GM12878 (cell line): ENCODE measurements at regions not wholly inside any gene's neighbourhood (a gene's known extent, or its start where the extent isn't known, plus 50 kb on each side); places are given as distances from the start of the nearest gene placed in this dataset.

Experiments used
- ATAC-seq: fragments of 200-7000 bp; cut with Tn5 transposase; 3 replicates; pipeline ENCODE4 v1.9.1; 2020; ENCODE audit warnings: mild to moderate bottlenecking, moderate library complexity
- BruUV-seq: library from RNA; stranded (reverse); fragments of 400-500 nt; replicated peaks from 2 replicates; lab custom pipeline; 2021; lab: Mats Ljungman, UMichigan
- CTCF ChIA-PET: fragments of 300-600 bp; sonication (Branson Sonifier 250); formaldehyde crosslinking; extraction: SDS; loops from one replicate; lab custom pipeline; 2021; ENCODE audit warnings: inconsistent platforms; lab: Yijun Ruan, JAX
- POLR2A ChIA-PET: fragments of 350-600 bp; formaldehyde crosslinking; extraction: SDS; loops from one replicate; lab custom pipeline; 2021; ENCODE audit warnings: inconsistent platforms; lab: Charles Lee
- RAD21 ChIA-PET: fragments of 300-600 bp; sonication (Branson Sonifier 250); formaldehyde crosslinking; loops from one replicate; lab custom pipeline; 2023; ENCODE audit warnings: antibody characterized with exemption; ENCODE audit not compliant: unreplicated experiment; lab: Charles Lee
- SMC1A ChIA-PET: fragments of 300-600 bp; sonication (Branson Sonifier 250); formaldehyde crosslinking; loops from one replicate; lab custom pipeline; 2023; ENCODE audit not compliant: unreplicated experiment, uncharacterized antibody; lab: Charles Lee
- DNase-seq: peaks from one replicate; pipeline ENCODE4 v3.0.0-alpha.2; 2011; ENCODE audit warnings: low read depth, low spot score
- FAIRE-seq: peaks from 3 replicates; lab custom pipeline; 2011; peaks lifted over from hg19 to GRCh38; lab: Jason Lieb, UNC
- H2AFZ ChIP-seq: 2 replicates; pipeline ENCODE4 v1.6.0; 2011; ENCODE audit warnings: low read depth, low read length, control low read depth; ENCODE audit not compliant: control insufficient read depth
- H3K27ac ChIP-seq: 2 replicates; pipeline ENCODE4 v1.5.1; 2011; ENCODE audit warnings: control low read depth; ENCODE audit not compliant: control insufficient read depth, insufficient read depth
- H3K27me3 ChIP-seq, 2 experiments: replicated peaks in 1 of 2; 2 replicates each; pipeline versions ENCODE4 v1.6.0 to v1.6.1; 2011; ENCODE audit warnings: low read length in 1 of 2; ENCODE audit not compliant: control insufficient read depth in 2 of 2, insufficient read depth in 2 of 2
- H3K36me3 ChIP-seq, 2 experiments: 2 replicates each; pipeline ENCODE4 v1.5.1; 2011; ENCODE audit warnings: low read length in 1 of 2; ENCODE audit not compliant: control insufficient read depth in 2 of 2, insufficient read depth in 2 of 2
- H3K4me1 ChIP-seq: 2 replicates; pipeline ENCODE4 v1.6.1; 2011; ENCODE audit warnings: mild to moderate bottlenecking, low read length, moderate library complexity, mixed read lengths; ENCODE audit not compliant: control insufficient read depth, insufficient read depth
- H3K4me2 ChIP-seq: 2 replicates; pipeline ENCODE4 v1.6.0; 2011; ENCODE audit warnings: control low read depth; ENCODE audit not compliant: control insufficient read depth, insufficient read depth
- H3K4me3 ChIP-seq: fragments of 200-600 bp; sonication (generic); 2 replicates; pipeline ENCODE4 v1.5.1; 2016
- H3K79me2 ChIP-seq: 2 replicates; pipeline ENCODE4 v1.6.0; 2011; ENCODE audit warnings: low read length; ENCODE audit not compliant: control insufficient read depth, insufficient read depth
- H3K9ac ChIP-seq: 2 replicates; pipeline ENCODE4 v1.8.0; 2011; ENCODE audit warnings: low read length, control low read depth, mixed read lengths; ENCODE audit not compliant: control insufficient read depth, insufficient read depth
- H3K9me3 ChIP-seq: replicated peaks from 3 replicates; pipeline ENCODE4 v1.5.1; 2011; ENCODE audit warnings: mild to moderate bottlenecking, low read length; ENCODE audit not compliant: control insufficient read depth, insufficient read depth
- H4K20me1 ChIP-seq: 2 replicates; pipeline ENCODE4 v1.6.0; 2011; ENCODE audit not compliant: control insufficient read depth, insufficient read depth
- BACH1 ChIP-seq: fragments of 450-650 bp; IDR thresholded peaks from 2 replicates; pipeline ENCODE4 v1.6.1; 2017; ENCODE audit warnings: mild to moderate bottlenecking, borderline replicate concordance
- KAT2A ChIP-seq: conservative IDR thresholded peaks from 2 replicates; pipeline ENCODE4 v1.6.1; 2011; ENCODE audit warnings: low read depth, low read length; ENCODE audit not compliant: control insufficient read depth
- MXI1 ChIP-seq: fragments of 150-350 bp; IDR thresholded peaks from 2 replicates; pipeline ENCODE4 v1.6.1; 2011; ENCODE audit warnings: low read depth, mild to moderate bottlenecking, inconsistent platforms, low read length, improper control_type of control experiment
- RUNX3 ChIP-seq: IDR thresholded peaks from 2 replicates; pipeline ENCODE4 v1.6.1; 2012; ENCODE audit warnings: low read length, inconsistent platforms
- SUPT20H ChIP-seq: IDR thresholded peaks from 2 replicates; pipeline ENCODE4 v1.6.1; 2011; ENCODE audit warnings: low read depth, mild to moderate bottlenecking, low read length, moderate library complexity, borderline replicate concordance; ENCODE audit not compliant: control insufficient read depth
- ZNF207 ChIP-seq: fragments of 450-650 bp; IDR thresholded peaks from 2 replicates; pipeline ENCODE4 v1.6.1; 2014; ENCODE audit warnings: antibody characterized with exemption, mild to moderate bottlenecking, borderline replicate concordance
- ZSCAN29 ChIP-seq: fragments of 450-650 bp; IDR thresholded peaks from 2 replicates; pipeline ENCODE4 v1.6.1; 2017; ENCODE audit warnings: mild to moderate bottlenecking, moderate library complexity
- WGBS: methylation state at CpG from one replicate; pipeline ENCODE4 v1.1.6; 2016; ENCODE audit warnings: low lambda C conversion rate; ENCODE audit not compliant: insufficient replicate concordance, insufficient coverage; ENCODE audit errors: missing lambda C conversion rate; 5-methylcytosine and 5-hydroxymethylcytosine counted together
- in situ Hi-C: fragments of 300-500 bp; cut with MboI; formaldehyde crosslinking; loops from 9 replicates; pipeline ENCODE4 v1.14.3; 2018; ENCODE audit warnings: mixed read lengths
- intact Hi-C: fragments of 100-400 bp; cut with micrococcal nuclease; formaldehyde crosslinking; loops from one replicate; pipeline ENCODE4 v1.14.2; 2022; ENCODE audit not compliant: unreplicated experiment
- TF ChIP-seq, protein P1 (sequence below): fragments of 450-650 bp; IDR thresholded peaks from 2 replicates; pipeline ENCODE4 v1.6.1; 2018; ENCODE audit warnings: mild to moderate bottlenecking, low read depth, moderate library complexity; ENCODE audit not compliant: partially characterized antibody
- TF ChIP-seq, protein P2 (sequence below): fragments of 450-650 bp; IDR thresholded peaks from 2 replicates; pipeline ENCODE4 v1.6.1; 2018; ENCODE audit warnings: borderline replicate concordance, mild to moderate bottlenecking; ENCODE audit not compliant: partially characterized antibody

DNA sequence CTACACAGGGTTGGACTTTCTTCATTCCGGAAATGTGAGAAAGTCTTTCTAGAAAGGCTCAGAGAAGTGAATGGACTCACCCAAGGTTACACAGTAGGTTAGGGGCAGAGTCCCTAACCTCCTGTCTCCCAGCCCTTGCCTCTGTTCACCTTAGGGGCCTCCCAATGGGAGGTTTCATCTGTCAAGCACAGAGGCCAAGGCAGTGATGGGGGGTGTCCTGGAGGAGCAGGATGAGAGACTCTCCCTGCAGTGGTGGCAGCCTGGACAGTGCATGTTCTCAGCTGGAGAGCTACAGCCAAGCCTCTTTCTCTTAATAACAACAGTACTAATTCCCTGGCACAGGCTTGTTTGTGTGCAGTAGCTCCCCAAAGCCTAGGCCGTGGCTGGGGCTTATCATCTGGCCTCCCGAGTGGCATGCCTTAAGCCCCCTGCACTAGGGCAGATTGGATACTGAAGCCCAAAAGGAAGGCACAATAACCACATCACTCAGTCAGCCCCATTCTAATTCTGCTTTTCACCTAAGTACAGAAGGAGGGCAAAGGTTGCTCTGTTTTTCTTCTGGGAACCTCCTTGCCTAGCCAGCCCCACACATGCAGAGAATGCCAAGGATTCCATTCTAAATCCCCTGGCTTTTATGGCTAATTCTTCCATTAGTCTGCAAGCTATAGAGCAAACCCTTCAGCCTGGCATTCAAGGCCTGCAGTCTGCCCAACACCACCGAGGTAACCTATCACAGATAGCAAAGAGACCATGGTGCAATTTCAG, 50.2 kb upstream of the XPA start:
- no peaks in the 10 kb centered on the region for H4K20me1 ChIP-seq
- no peak for ATAC-seq
- no peak for FAIRE-seq
- no peaks in the 10 kb centered on the region for H3K79me2 ChIP-seq
- peaks cover 0 to 2% of the 10 kb centered on the region in 2 experiments; a peak in 1 of 4 replicates for H3K27me3 ChIP-seq
- H3K9ac ChIP-seq: no peak overlapping the region
- ChIA-PET POLR2A (no interaction called here), CTCF (interaction anchor here (1.3 kb wide), 1 partner anchor 11 kb away, joined by 3 read pairs; no protein-coding TSS in a partner anchor), RAD21 (no interaction called here), SMC1A (interaction anchor here (0.9 kb wide), 1 partner anchor 13 kb away, joined by 3 read pairs; no protein-coding TSS in a partner anchor)
- no TSS peak for BruUV-seq
- H3K27ac ChIP-seq: no peak overlapping the region
- no peaks in the 10 kb centered on the region; the same call in 2 of the 3 replicates for H3K9me3 ChIP-seq
- intact Hi-C loops: no loop called here
- in situ Hi-C loops: no loop called here
- H3K4me2 ChIP-seq: no peak overlapping the region
- DNase-seq: no peak
- no peak overlapping the region for H2AFZ ChIP-seq
- H3K36me3 ChIP-seq: no peaks in the 10 kb centered on the region
- TF ChIP-seq ZSCAN29 (no peak), BACH1 (no peak)
- 12% methylated on average over 4 of the region's 4 CpGs for WGBS
- no peak overlapping the region for H3K4me3 ChIP-seq
- H3K4me1 ChIP-seq: no peaks in the 10 kb centered on the region

DNA sequence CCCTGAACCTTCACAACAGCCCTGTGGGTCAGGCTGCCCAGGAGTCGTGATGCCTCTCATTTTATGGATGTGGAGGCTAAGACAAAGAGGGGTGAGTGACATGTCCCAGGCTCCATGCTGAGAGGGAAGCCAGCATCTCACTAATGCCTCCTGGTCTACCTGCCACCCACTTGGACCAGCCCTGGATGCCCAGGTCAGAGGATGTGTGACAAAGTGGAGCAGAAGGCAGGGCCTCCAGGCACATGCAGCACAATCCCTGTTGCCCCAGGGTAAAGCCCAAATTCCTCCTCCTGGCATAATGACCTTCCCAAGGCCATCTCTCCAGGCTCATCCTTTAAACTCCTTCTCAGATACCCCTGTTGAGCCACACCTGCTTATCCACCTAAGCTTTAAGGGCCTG, 51.4 kb upstream of the XPA start:
- FAIRE-seq: no peak
- SMC1A ChIA-PET: interaction anchor here (0.5 kb wide), 1 partner anchor 275 kb away, joined by 3 read pairs; no protein-coding TSS in a partner anchor
- WGBS: 0% methylated on average over 1 of the region's 1 CpG
- TF ChIP-seq, protein P1, sequence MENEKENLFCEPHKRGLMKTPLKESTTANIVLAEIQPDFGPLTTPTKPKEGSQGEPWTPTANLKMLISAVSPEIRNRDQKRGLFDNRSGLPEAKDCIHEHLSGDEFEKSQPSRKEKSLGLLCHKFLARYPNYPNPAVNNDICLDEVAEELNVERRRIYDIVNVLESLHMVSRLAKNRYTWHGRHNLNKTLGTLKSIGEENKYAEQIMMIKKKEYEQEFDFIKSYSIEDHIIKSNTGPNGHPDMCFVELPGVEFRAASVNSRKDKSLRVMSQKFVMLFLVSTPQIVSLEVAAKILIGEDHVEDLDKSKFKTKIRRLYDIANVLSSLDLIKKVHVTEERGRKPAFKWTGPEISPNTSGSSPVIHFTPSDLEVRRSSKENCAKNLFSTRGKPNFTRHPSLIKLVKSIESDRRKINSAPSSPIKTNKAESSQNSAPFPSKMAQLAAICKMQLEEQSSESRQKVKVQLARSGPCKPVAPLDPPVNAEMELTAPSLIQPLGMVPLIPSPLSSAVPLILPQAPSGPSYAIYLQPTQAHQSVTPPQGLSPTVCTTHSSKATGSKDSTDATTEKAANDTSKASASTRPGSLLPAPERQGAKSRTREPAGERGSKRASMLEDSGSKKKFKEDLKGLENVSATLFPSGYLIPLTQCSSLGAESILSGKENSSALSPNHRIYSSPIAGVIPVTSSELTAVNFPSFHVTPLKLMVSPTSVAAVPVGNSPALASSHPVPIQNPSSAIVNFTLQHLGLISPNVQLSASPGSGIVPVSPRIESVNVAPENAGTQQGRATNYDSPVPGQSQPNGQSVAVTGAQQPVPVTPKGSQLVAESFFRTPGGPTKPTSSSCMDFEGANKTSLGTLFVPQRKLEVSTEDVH: no peak
- no peak for TF ChIP-seq KAT2A
- TF ChIP-seq, protein P2, sequence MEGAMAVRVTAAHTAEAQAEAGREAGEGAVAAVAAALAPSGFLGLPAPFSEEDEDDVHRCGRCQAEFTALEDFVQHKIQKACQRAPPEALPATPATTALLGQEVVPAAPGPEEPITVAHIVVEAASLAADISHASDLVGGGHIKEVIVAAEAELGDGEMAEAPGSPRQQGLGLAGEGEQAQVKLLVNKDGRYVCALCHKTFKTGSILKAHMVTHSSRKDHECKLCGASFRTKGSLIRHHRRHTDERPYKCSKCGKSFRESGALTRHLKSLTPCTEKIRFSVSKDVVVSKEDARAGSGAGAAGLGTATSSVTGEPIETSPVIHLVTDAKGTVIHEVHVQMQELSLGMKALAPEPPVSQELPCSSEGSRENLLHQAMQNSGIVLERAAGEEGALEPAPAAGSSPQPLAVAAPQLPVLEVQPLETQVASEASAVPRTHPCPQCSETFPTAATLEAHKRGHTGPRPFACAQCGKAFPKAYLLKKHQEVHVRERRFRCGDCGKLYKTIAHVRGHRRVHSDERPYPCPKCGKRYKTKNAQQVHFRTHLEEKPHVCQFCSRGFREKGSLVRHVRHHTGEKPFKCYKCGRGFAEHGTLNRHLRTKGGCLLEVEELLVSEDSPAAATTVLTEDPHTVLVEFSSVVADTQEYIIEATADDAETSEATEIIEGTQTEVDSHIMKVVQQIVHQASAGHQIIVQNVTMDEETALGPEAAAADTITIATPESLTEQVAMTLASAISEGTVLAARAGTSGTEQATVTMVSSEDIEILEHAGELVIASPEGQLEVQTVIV: no peak
- no peak for TF ChIP-seq SUPT20H
- TF ChIP-seq RUNX3: no peak
- no peak for TF ChIP-seq MXI1
- no peak for TF ChIP-seq ZNF207

More for the DNA sequence above, 51.4 kb upstream of the XPA start:
- RAD21 ChIA-PET: no interaction called here
- Histone ChIP-seq H3K79me2 (no peaks in the 10 kb centered on the region), H3K9me3 (no peaks in the 10 kb centered on the region), H3K27ac (no peak overlapping the region), H3K4me2 (no peak overlapping the region), H3K4me3 (no peak overlapping the region), H3K9ac (no peak overlapping the region), H2AFZ (no peak overlapping the region), H3K4me1 (no peaks in the 10 kb centered on the region), H3K27me3 (peaks cover 0 to 2% of the 10 kb centered on the region in 2 experiments; a peak in 1 of 4 replicates), H4K20me1 (no peaks in the 10 kb centered on the region), H3K36me3 (no peaks in the 10 kb centered on the region)
- DNase-seq: no peak
- CTCF ChIA-PET: interaction anchor here (1.3 kb wide), 1 partner anchor 10 kb away, joined by 3 read pairs; no protein-coding TSS in a partner anchor
- POLR2A ChIA-PET: no interaction called here
- no TSS peak for BruUV-seq
- no peak for ATAC-seq
- intact Hi-C loops (no loop called here), in situ Hi-C loops (no loop called here)
